Bronchial epithelial cell (primary cell): ENCODE measurements at regions not wholly inside any gene's neighbourhood (a gene's known extent, or its start where the extent isn't known, plus 50 kb on each side); places are given as distances from the start of the nearest gene placed in this dataset.

ENCODE experiments used
- DNase-seq: peaks from one replicate; pipeline ENCODE4 v3.0.0-alpha.2; 2010; ENCODE audit warnings: low read depth
- FAIRE-seq: peaks from 2 replicates; lab custom pipeline; 2011; peaks lifted over from hg19 to GRCh38; lab: Jason Lieb, UNC
- H3K27me3 ChIP-seq: 2 replicates; pipeline ENCODE4 v1.5.1; 2011; ENCODE audit warnings: low read length; ENCODE audit not compliant: control insufficient read depth, insufficient read depth
- H3K36me3 ChIP-seq: 2 replicates; pipeline ENCODE4 v1.5.1; 2011; ENCODE audit warnings: low read length; ENCODE audit not compliant: control insufficient read depth, insufficient read depth
- H3K4me3 ChIP-seq: 2 replicates; pipeline ENCODE4 v1.5.1; 2011; ENCODE audit warnings: mild to moderate bottlenecking, low read depth, low read length, control low read depth
- CTCF ChIP-seq: IDR thresholded peaks from 2 replicates; pipeline ENCODE4 v1.5.1; 2011; ENCODE audit warnings: mild to moderate bottlenecking, moderate library complexity, low read length, control low read depth, inconsistent platforms; ENCODE audit not compliant: insufficient read depth, severe bottlenecking

GRCh38 chr4:133711817-133712216, 489.8 kb downstream of the PABPC4L start:
- no peak for DNase-seq
- no peak overlapping the region for H3K4me3 ChIP-seq
- TF ChIP-seq CTCF: no peak
- no peaks in the 10 kb centered on the region for H3K36me3 ChIP-seq
- no peak for FAIRE-seq
- H3K27me3 ChIP-seq: no peaks in the 10 kb centered on the region

GRCh38 chr4:133694416-133694815, 507.2 kb downstream of the PABPC4L start:
- H3K27me3 ChIP-seq: no peaks in the 10 kb centered on the region
- no peak for FAIRE-seq
- DNase-seq: no peak
- TF ChIP-seq CTCF: no peak
- H3K36me3 ChIP-seq: no peaks in the 10 kb centered on the region
- no peak overlapping the region for H3K4me3 ChIP-seq

GRCh38 chr4:133683967-133684366, 517.6 kb downstream of the PABPC4L start:
- H3K27me3 ChIP-seq: no peaks in the 10 kb centered on the region
- no peak for DNase-seq
- H3K4me3 ChIP-seq: no peak overlapping the region
- TF ChIP-seq CTCF: no peak
- FAIRE-seq: no peak
- no peaks in the 10 kb centered on the region for H3K36me3 ChIP-seq

- no peaks in the 10 kb centered on the region for H3K36me3 ChIP-seq
- TF ChIP-seq CTCF: no peak
- no peak for FAIRE-seq
- no peaks in the 10 kb centered on the region for H3K27me3 ChIP-seq
- DNase-seq: no peak
- H3K4me3 ChIP-seq: no peak overlapping the region
Measured at GRCh38 chr4:133668061-133668851, 519.2 kb downstream of the PCDH10 start.

GRCh38 chr4:133647206-133647605, 498.1 kb downstream of the PCDH10 start:
- H3K36me3 ChIP-seq: no peaks in the 10 kb centered on the region
- no peak for TF ChIP-seq CTCF
- FAIRE-seq (no peak), DNase-seq (no peak)
- H3K4me3 ChIP-seq: no peak overlapping the region
- H3K27me3 ChIP-seq: no peaks in the 10 kb centered on the region

- no peak for TF ChIP-seq CTCF
- FAIRE-seq: no peak
- Histone ChIP-seq H3K27me3 (no peaks in the 10 kb centered on the region), H3K36me3 (no peaks in the 10 kb centered on the region), H3K4me3 (no peak overlapping the region)
- DNase-seq: no peak
Measured at GRCh38 chr4:133641191-133641590, 492.1 kb downstream of the PCDH10 start.
